GM12878 (cell line): ENCODE measurements at regions not wholly inside any gene's neighbourhood (a gene's known extent, or its start where the extent isn't known, plus 50 kb on each side); places are given as distances from the start of the nearest gene placed in this dataset. TPM values are rescaled to one million over a fixed set of nuclear protein-coding genes. Genes with fewer than 3 reads are reported as not detected.

Experiments
- small RNA-seq: library from RNA; depleted of rRNA; stranded (forward); fragments of <200 nt; gene quantifications from one replicate; pipeline ENCODE3, GENCODE V24; 2014

Small RNAs in the stretch of these regions (small RNA-seq; reads per million reads assigned to genes)
- gene RF00402 (not detected), gene RNU6-1069P (not detected)
